Skeletal muscle cell (primary cell): ENCODE measurements at regions not wholly inside any gene's neighbourhood (a gene's known extent, or its start where the extent isn't known, plus 50 kb on each side); places are given as distances from the start of the nearest gene placed in this dataset.
A peak's percentile ranks its signal among the peaks of the same experiment; 100 is the strongest.

Experiments
- DNase-seq: peaks from one replicate; pipeline ENCODE4 v3.0.0-alpha.2; 2010; ENCODE audit warnings: low read depth
- H3K4me3 ChIP-seq: 2 replicates; pipeline ENCODE4 v1.5.1; 2011; ENCODE audit warnings: low read depth, mild to moderate bottlenecking, control low read depth, low read length, moderate library complexity

- no peak overlapping the region for H3K4me3 ChIP-seq
- no peak for DNase-seq
Measured at GRCh38 chr12:105812366-105812765, 326.4 kb downstream of the NUAK1 start.

GRCh38 chr12:105813201-105813600 lies 325.6 kb downstream of the NUAK1 start:
- DNase-seq = no peak
- H3K4me3 ChIP-seq = no peak overlapping the region

GRCh38 chr12:105814283-105814682 lies 324.5 kb downstream of the NUAK1 start:
- DNase-seq = peak; percentile 22
- no peak overlapping the region for H3K4me3 ChIP-seq

GRCh38 chr12:105819549-105819948 lies 319.2 kb downstream of the NUAK1 start:
- no peak overlapping the region for H3K4me3 ChIP-seq
- DNase-seq = no peak

GRCh38 chr12:105820429-105821125 lies 318.2 kb downstream of the NUAK1 start:
- H3K4me3 ChIP-seq = no peak overlapping the region
- peak; percentile 72 for DNase-seq

GRCh38 chr12:105822131-105823105 lies 316.3 kb downstream of the NUAK1 start:
- no peak overlapping the region for H3K4me3 ChIP-seq
- DNase-seq = no peak

GRCh38 chr12:105823810-105824209 lies 314.9 kb downstream of the NUAK1 start:
- no peak overlapping the region for H3K4me3 ChIP-seq
- no peak for DNase-seq

GRCh38 chr12:105825141-105825540 lies 313.6 kb downstream of the NUAK1 start:
- DNase-seq = no peak
- H3K4me3 ChIP-seq = no peak overlapping the region

GRCh38 chr12:105831372-105831771 lies 307.4 kb downstream of the NUAK1 start:
- DNase-seq = no peak
- H3K4me3 ChIP-seq = no peak overlapping the region

- no peak overlapping the region for H3K4me3 ChIP-seq
- DNase-seq = no peak
Measured at GRCh38 chr12:105832021-105832420, 306.7 kb downstream of the NUAK1 start.

GRCh38 chr12:105832806-105833205 lies 305.9 kb downstream of the NUAK1 start:
- no peak for DNase-seq

GRCh38 chr12:105834496-105834895 lies 304.3 kb downstream of the NUAK1 start:
- DNase-seq = no peak
- no peak overlapping the region for H3K4me3 ChIP-seq

More at GRCh38 chr12:105832806-105833205, 305.9 kb downstream of the NUAK1 start:
- H3K4me3 ChIP-seq = no peak overlapping the region

- DNase-seq = no peak
- H3K4me3 ChIP-seq = no peak overlapping the region
Measured at GRCh38 chr12:105835580-105836241, 303.0 kb downstream of the NUAK1 start.

GRCh38 chr12:105836242-105836622 lies 302.5 kb downstream of the NUAK1 start:
- no peak overlapping the region for H3K4me3 ChIP-seq
- DNase-seq = no peak

GRCh38 chr12:105839629-105840127 lies 299.1 kb downstream of the NUAK1 start:
- H3K4me3 ChIP-seq = no peak overlapping the region
- DNase-seq = no peak

- DNase-seq = no peak
- no peak overlapping the region for H3K4me3 ChIP-seq
Measured at GRCh38 chr12:105840384-105840783, 298.4 kb downstream of the NUAK1 start.

- H3K4me3 ChIP-seq = no peak overlapping the region
- no peak for DNase-seq
Measured at GRCh38 chr12:105841840-105842239, 296.9 kb downstream of the NUAK1 start.

- H3K4me3 ChIP-seq = no peak overlapping the region
- no peak for DNase-seq
Measured at GRCh38 chr12:105843561-105843960, 295.2 kb downstream of the NUAK1 start.

- no peak overlapping the region for H3K4me3 ChIP-seq
- peak; percentile 36 for DNase-seq
Measured at GRCh38 chr12:105843986-105844760, 294.6 kb downstream of the NUAK1 start.
